ENCODE measurements at regions not wholly inside any gene's neighbourhood (a gene's known extent, or its start where the extent isn't known, plus 50 kb on each side); places are given as distances from the start of the nearest gene placed in this dataset.

- TF ChIP-seq EZH2 (IDR thresholded peaks at IDR 0.05; ENCODE audit: low read length): no peak
- TF ChIP-seq CTCF (optimal IDR thresholded peaks at IDR 0.05 in 1 of 3, IDR thresholded peaks at IDR 0.05 in 1 of 3, conservative IDR thresholded peaks at IDR 0.05 in 1 of 3; ENCODE audit: extremely low read depth in 1 of 3, insufficient read depth in 2 of 3, low read length in 3 of 3): no peak
- no peak overlapping the region for H2AFZ ChIP-seq (ENCODE audit: control insufficient read depth, low read length)
- DNase-seq (ENCODE audit: low read depth, low spot score) (no peak), FAIRE-seq (no peak)
- dilution Hi-C loops (cut with MboI; ENCODE audit: extremely low pct_ligation_motif_present, low sequenced_read_pairs): no loop called here
- no peak overlapping the region for H3K27ac ChIP-seq (ENCODE audit: control insufficient read depth, insufficient read depth, low read length)
- H3K4me3 ChIP-seq (ENCODE audit: control insufficient read depth in 2 of 3, extremely low read depth in 1 of 3, insufficient read depth in 2 of 3, low read depth in 1 of 3, low read length in 3 of 3): no peak overlapping the region
- no peaks in the 10 kb centered on the region for H3K79me2 ChIP-seq (ENCODE audit: control insufficient read depth, insufficient read depth, low read length)
- no peaks in the 10 kb centered on the region for H3K9me1 ChIP-seq (ENCODE audit: control insufficient read depth, extremely low read depth, insufficient read depth, low read length)
- no peaks in the 10 kb centered on the region for H4K20me1 ChIP-seq (ENCODE audit: control insufficient read depth, extremely low read depth, insufficient read depth, low read length)
- no peaks in the 10 kb centered on the region for H3K9me3 ChIP-seq (ENCODE audit: control insufficient read depth, low read depth, low read length)
- H3K4me1 ChIP-seq (ENCODE audit: control insufficient read depth, extremely low read depth, insufficient read depth, low read length): peaks cover 7% of the 10 kb centered on the region
- no peaks in the 10 kb centered on the region for H3K36me3 ChIP-seq (ENCODE audit: control insufficient read depth in 2 of 2, extremely low read depth in 1 of 2, insufficient read depth in 2 of 2, low read length in 2 of 2)
- H3K27me3 ChIP-seq (ENCODE audit: control insufficient read depth, extremely low read depth, insufficient read depth, low read length): peaks cover 4% of the 10 kb centered on the region
- H3K4me2 ChIP-seq (ENCODE audit: control insufficient read depth, extremely low read depth, insufficient read depth, low read depth, low read length): no peak overlapping the region
- H3K9ac ChIP-seq (ENCODE audit: control insufficient read depth, extremely low read depth, insufficient read depth, low read length): no peak overlapping the region
Measured at GRCh38 chr16:79363035-79363434, 237.5 kb downstream of the MAF start.

GRCh38 chr16:79362300-79362970, 238.1 kb downstream of the MAF start:
- H3K79me2 ChIP-seq (ENCODE audit: control insufficient read depth, insufficient read depth, low read length): no peaks in the 10 kb centered on the region
- peaks cover 4% of the 10 kb centered on the region for H3K27me3 ChIP-seq (ENCODE audit: control insufficient read depth, extremely low read depth, insufficient read depth, low read length)
- peak overlapping the region; percentile 59 for H3K4me2 ChIP-seq (ENCODE audit: control insufficient read depth, extremely low read depth, insufficient read depth, low read depth, low read length)
- dilution Hi-C loops (cut with MboI; ENCODE audit: extremely low pct_ligation_motif_present, low sequenced_read_pairs): no loop called here
- TF ChIP-seq EZH2 (IDR thresholded peaks at IDR 0.05; ENCODE audit: low read length) (no peak), CTCF (optimal IDR thresholded peaks at IDR 0.05 in 1 of 3, IDR thresholded peaks at IDR 0.05 in 1 of 3, conservative IDR thresholded peaks at IDR 0.05 in 1 of 3; ENCODE audit: extremely low read depth in 1 of 3, insufficient read depth in 2 of 3, low read length in 3 of 3) (no peak)
- DNase-seq (ENCODE audit: low read depth, low spot score) (no peak), FAIRE-seq (no peak)
- H3K9ac ChIP-seq (ENCODE audit: control insufficient read depth, extremely low read depth, insufficient read depth, low read length): no peak overlapping the region
- H4K20me1 ChIP-seq (ENCODE audit: control insufficient read depth, extremely low read depth, insufficient read depth, low read length): no peaks in the 10 kb centered on the region
- no peaks in the 10 kb centered on the region for H3K9me3 ChIP-seq (ENCODE audit: control insufficient read depth, low read depth, low read length)
- no peaks in the 10 kb centered on the region for H3K36me3 ChIP-seq (ENCODE audit: control insufficient read depth in 2 of 2, extremely low read depth in 1 of 2, insufficient read depth in 2 of 2, low read length in 2 of 2)
- peaks cover 7% of the 10 kb centered on the region for H3K4me1 ChIP-seq (ENCODE audit: control insufficient read depth, extremely low read depth, insufficient read depth, low read length)
- no peak overlapping the region for H3K27ac ChIP-seq (ENCODE audit: control insufficient read depth, insufficient read depth, low read length)
- H2AFZ ChIP-seq (ENCODE audit: control insufficient read depth, low read length): no peak overlapping the region
- H3K4me3 ChIP-seq (ENCODE audit: control insufficient read depth in 2 of 3, extremely low read depth in 1 of 3, insufficient read depth in 2 of 3, low read depth in 1 of 3, low read length in 3 of 3): peak overlapping the region in 1 of 3 experiments; percentile 48
- H3K9me1 ChIP-seq (ENCODE audit: control insufficient read depth, extremely low read depth, insufficient read depth, low read length): no peaks in the 10 kb centered on the region

Measured in keratinocyte (primary cell).